ENCODE measurements at regions not wholly inside any gene's neighbourhood (a gene's known extent, or its start where the extent isn't known, plus 50 kb on each side); places are given as distances from the start of the nearest gene placed in this dataset.

DNA sequence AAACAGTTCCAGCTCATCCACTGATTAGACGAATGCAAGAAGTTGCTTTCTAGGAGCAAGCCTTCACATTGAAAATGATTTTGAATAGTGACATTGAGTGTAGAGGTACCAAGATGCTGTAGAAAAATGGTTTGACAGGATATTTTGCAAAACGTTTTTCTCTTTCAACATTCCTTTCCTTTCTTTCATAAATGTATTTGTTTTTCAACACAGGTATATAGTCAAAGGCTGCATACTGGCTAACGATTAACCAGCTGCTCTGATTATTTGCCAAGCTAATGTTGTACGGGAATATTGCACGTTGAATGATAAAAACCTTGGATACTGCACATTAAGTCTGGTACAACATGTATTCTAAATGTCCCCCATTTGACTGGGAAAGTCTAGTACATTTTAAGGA is 78.8 kb upstream of the TENT5A start:
- Histone ChIP-seq H3K9me3 (no peaks in the 10 kb centered on the region), H3K27me3 (no peaks in the 10 kb centered on the region), H3K4me1 (ENCODE audit: insufficient read depth) (no peaks in the 10 kb centered on the region), H3K27ac (no peak overlapping the region), H3K36me3 (no peaks in the 10 kb centered on the region), H3K4me3 (no peak overlapping the region)
- DNase-seq: no peak
- no peak for TF ChIP-seq CTCF (IDR thresholded peaks at IDR 0.05)
- no peak for TF ChIP-seq EP300 (IDR thresholded peaks at IDR 0.05)
- no peak for TF ChIP-seq POLR2A (IDR thresholded peaks at IDR 0.05)
- WGBS, 3 donors: 59 to 62% (median 61%) methylated on average over 5 of the region's 5 CpGs
- intact Hi-C loops (cut with DNase I): no loop called here

DNA sequence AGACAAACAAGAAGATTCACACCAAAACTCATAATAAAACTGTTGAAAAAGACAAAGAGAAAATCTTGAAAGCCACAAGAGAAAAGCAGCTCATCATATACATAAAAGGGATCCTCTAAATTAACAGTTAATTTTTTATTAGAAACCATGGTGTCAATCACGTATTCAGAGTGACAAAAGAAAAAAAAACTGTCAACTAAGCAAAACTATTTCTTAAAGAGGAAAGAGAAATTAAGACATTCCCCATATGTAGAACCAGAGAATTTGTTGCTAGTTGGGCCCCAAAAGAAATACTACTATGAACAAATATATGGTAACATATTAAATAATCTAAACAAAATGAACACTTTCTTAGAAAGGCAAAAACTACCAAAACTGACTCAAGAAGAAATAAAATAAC is 74.3 kb upstream of the TENT5A start:
- no peaks in the 10 kb centered on the region for H3K36me3 ChIP-seq
- DNase-seq: no peak
- intact Hi-C loops (cut with DNase I): no loop called here

DNA sequence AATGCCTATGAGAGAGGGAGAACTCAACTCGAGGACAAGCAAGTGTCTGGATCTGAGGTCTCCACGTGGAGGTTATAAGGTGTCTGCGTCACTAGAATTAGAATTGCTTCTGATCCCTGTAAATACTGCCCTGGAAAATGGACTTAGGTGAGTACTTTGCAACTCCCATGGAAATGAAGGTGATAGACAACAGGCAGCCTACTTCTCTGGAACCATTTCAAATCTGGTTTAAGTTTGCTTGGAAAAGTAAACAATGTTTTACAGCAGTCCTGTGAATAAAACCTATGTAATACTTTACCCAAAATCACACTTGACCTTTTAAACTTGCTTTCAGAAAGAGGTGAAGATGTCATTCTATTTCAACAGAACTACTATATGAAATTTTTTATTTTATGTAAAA is 70.1 kb upstream of the TENT5A start:
- no peaks in the 10 kb centered on the region for H3K27me3 ChIP-seq
- TF ChIP-seq CTCF (IDR thresholded peaks at IDR 0.05): no peak
- no peak for TF ChIP-seq EP300 (IDR thresholded peaks at IDR 0.05)
- TF ChIP-seq POLR2A (IDR thresholded peaks at IDR 0.05): no peak
- no peaks in the 10 kb centered on the region for H3K9me3 ChIP-seq
- DNase-seq: no peak
- no peaks in the 10 kb centered on the region for H3K36me3 ChIP-seq
- intact Hi-C loops (cut with DNase I): no loop called here
- H3K4me3 ChIP-seq: no peak overlapping the region
- 82 to 93% (median 89%) methylated on average over 3 of the region's 3 CpGs for WGBS, 3 donors
- no peak overlapping the region for H3K27ac ChIP-seq
- no peaks in the 10 kb centered on the region for H3K4me1 ChIP-seq (ENCODE audit: insufficient read depth)

More for the DNA sequence above, 74.3 kb upstream of the TENT5A start:
- no peaks in the 10 kb centered on the region for H3K4me1 ChIP-seq (ENCODE audit: insufficient read depth)
- no peaks in the 10 kb centered on the region for H3K9me3 ChIP-seq
- H3K27me3 ChIP-seq: no peaks in the 10 kb centered on the region
- 0 to 51% (median 32%) methylated on average over 1 of the region's 1 CpG for WGBS, 3 donors
- no peak overlapping the region for H3K4me3 ChIP-seq
- no peak for TF ChIP-seq EP300 (IDR thresholded peaks at IDR 0.05)
- no peak for TF ChIP-seq CTCF (IDR thresholded peaks at IDR 0.05)
- no peak for TF ChIP-seq POLR2A (IDR thresholded peaks at IDR 0.05)
- H3K27ac ChIP-seq: no peak overlapping the region

- Histone ChIP-seq H3K4me3 (no peak overlapping the region), H3K27me3 (no peaks in the 10 kb centered on the region), H3K4me1 (ENCODE audit: insufficient read depth) (no peaks in the 10 kb centered on the region), H3K27ac (no peak overlapping the region), H3K9me3 (no peaks in the 10 kb centered on the region), H3K36me3 (no peaks in the 10 kb centered on the region)
- intact Hi-C loops (cut with DNase I): no loop called here
- TF ChIP-seq POLR2A (IDR thresholded peaks at IDR 0.05) (no peak), CTCF (IDR thresholded peaks at IDR 0.05) (no peak), EP300 (IDR thresholded peaks at IDR 0.05) (no peak)
- DNase-seq: no peak
These were observed 69.0 kb upstream of the TENT5A start for GRCh38 chr6:81821449-81821848.

- intact Hi-C loops (cut with DNase I): no loop called here
- WGBS, 3 donors: 30 to 53% (median 38%) methylated on average over 1 of the region's 1 CpG
- no peak overlapping the region for H3K27ac ChIP-seq
- H3K4me1 ChIP-seq (ENCODE audit: insufficient read depth): no peaks in the 10 kb centered on the region
- H3K36me3 ChIP-seq: no peaks in the 10 kb centered on the region
- H3K9me3 ChIP-seq: no peaks in the 10 kb centered on the region
- H3K4me3 ChIP-seq: no peak overlapping the region
- TF ChIP-seq POLR2A (IDR thresholded peaks at IDR 0.05): no peak
- TF ChIP-seq EP300 (IDR thresholded peaks at IDR 0.05): no peak
- no peak for TF ChIP-seq CTCF (IDR thresholded peaks at IDR 0.05)
- no peak for DNase-seq
- no peaks in the 10 kb centered on the region for H3K27me3 ChIP-seq
These were observed 68.5 kb upstream of the TENT5A start for GRCh38 chr6:81820980-81821379.
